DND-41 (cell line): ENCODE measurements at regions not wholly inside any gene's neighbourhood (a gene's known extent, or its start where the extent isn't known, plus 50 kb on each side); places are given as distances from the start of the nearest gene placed in this dataset.

ENCODE experiments used
- EZH2 ChIP-seq: IDR thresholded peaks from 3 replicates; pipeline ENCODE4 v1.6.1; 2012; ENCODE audit warnings: borderline replicate concordance, low read depth, mild to moderate bottlenecking, moderate library complexity, low read length, inconsistent platforms; ENCODE audit not compliant: severe bottlenecking
- TF ChIP-seq, protein P1 (sequence below): IDR thresholded peaks from 2 replicates; pipeline ENCODE4 v1.5.1; 2012; ENCODE audit warnings: borderline replicate concordance, low read length, moderate library complexity, mild to moderate bottlenecking; ENCODE audit not compliant: poor library complexity, severe bottlenecking; ENCODE audit errors: extremely low read depth

DNA sequence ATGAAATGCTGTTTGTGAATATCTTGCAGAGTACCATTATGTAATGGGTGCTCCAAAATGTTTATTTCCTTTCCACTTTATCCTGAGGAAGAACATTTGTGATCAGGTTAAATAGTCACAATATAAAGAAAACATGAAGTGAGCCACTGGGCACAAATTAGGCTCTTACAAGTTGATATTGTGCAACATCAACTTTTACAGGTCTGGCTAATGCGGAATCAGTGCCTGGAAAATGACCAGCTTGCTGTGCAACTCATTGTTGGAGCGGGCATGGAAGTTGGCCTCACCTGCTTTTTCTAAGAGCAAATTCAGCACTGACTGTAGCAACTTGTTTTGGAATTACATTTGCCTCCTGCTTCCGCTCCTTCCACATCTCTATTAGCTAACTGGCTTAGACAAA, 216.9 kb upstream of the PLPPR1 start:
- TF ChIP-seq, protein P1, sequence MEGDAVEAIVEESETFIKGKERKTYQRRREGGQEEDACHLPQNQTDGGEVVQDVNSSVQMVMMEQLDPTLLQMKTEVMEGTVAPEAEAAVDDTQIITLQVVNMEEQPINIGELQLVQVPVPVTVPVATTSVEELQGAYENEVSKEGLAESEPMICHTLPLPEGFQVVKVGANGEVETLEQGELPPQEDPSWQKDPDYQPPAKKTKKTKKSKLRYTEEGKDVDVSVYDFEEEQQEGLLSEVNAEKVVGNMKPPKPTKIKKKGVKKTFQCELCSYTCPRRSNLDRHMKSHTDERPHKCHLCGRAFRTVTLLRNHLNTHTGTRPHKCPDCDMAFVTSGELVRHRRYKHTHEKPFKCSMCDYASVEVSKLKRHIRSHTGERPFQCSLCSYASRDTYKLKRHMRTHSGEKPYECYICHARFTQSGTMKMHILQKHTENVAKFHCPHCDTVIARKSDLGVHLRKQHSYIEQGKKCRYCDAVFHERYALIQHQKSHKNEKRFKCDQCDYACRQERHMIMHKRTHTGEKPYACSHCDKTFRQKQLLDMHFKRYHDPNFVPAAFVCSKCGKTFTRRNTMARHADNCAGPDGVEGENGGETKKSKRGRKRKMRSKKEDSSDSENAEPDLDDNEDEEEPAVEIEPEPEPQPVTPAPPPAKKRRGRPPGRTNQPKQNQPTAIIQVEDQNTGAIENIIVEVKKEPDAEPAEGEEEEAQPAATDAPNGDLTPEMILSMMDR: no peak
- TF ChIP-seq EZH2: no peak
